GM21576 (cell line): ENCODE measurements at regions not wholly inside any gene's neighbourhood (a gene's known extent, or its start where the extent isn't known, plus 50 kb on each side); places are given as distances from the start of the nearest gene placed in this dataset.
"Not testable (repeated sequence)": the region's sequence is repeated elsewhere in the genome, so short reads cannot be mapped to it uniquely, and the experiment has no call there.

Source experiments
- ATAC-seq: cut with Tn5 transposase; IDR thresholded peaks from one replicate; pipeline ENCODE4 v1.9.1; 2021; ENCODE audit warnings: mild to moderate bottlenecking, moderate library complexity; ENCODE audit not compliant: unreplicated experiment

GRCh38 chr10:18735711-18736110, 76.5 kb downstream of the ARL5B start:
- ATAC-seq, result no peak

GRCh38 chr10:18737236-18737635, 78.0 kb downstream of the ARL5B start:
- no peak for ATAC-seq

GRCh38 chr10:18737841-18738240, 78.6 kb downstream of the ARL5B start:
- ATAC-seq, result no peak

GRCh38 chr10:18738835-18739234, 79.6 kb downstream of the ARL5B start:
- no peak for ATAC-seq

- no peak for ATAC-seq
Observed at GRCh38 chr10:18743926-18744325, 84.7 kb downstream of the ARL5B start.

- no peak for ATAC-seq
Observed at GRCh38 chr10:18753312-18753895, 94.2 kb downstream of the ARL5B start.

- ATAC-seq, result peak; percentile 84
Observed at GRCh38 chr10:18759575-18759974, 100.3 kb downstream of the ARL5B start.

- ATAC-seq, result no peak
Observed at GRCh38 chr10:18760836-18761235, 101.6 kb downstream of the ARL5B start.

GRCh38 chr10:18767981-18768380, 108.8 kb downstream of the ARL5B start:
- ATAC-seq, result no peak

GRCh38 chr10:18773180-18773579, 113.9 kb downstream of the ARL5B start:
- ATAC-seq, result no peak

GRCh38 chr10:18777258-18777657, 118.0 kb downstream of the ARL5B start:
- no peak for ATAC-seq

- no peak for ATAC-seq
Observed at GRCh38 chr10:18786478-18786877, 127.2 kb downstream of the ARL5B start.

GRCh38 chr10:18793951-18794350, 134.7 kb downstream of the ARL5B start:
- no peak for ATAC-seq

GRCh38 chr10:18795549-18795948, 136.3 kb downstream of the ARL5B start:
- ATAC-seq, result no peak

GRCh38 chr10:18797286-18797685, 138.1 kb downstream of the ARL5B start:
- ATAC-seq, result no peak

- ATAC-seq, result no peak
Observed at GRCh38 chr10:18822156-18822555, 162.9 kb downstream of the ARL5B start.

GRCh38 chr10:18829259-18829658, 170.0 kb downstream of the ARL5B start:
- ATAC-seq, result no peak

- ATAC-seq, result no peak
Observed at GRCh38 chr10:18830277-18830676, 171.0 kb downstream of the ARL5B start.

GRCh38 chr10:18856623-18857022, 192.0 kb upstream of the MALRD1 start:
- ATAC-seq, result not testable (repeated sequence)

- ATAC-seq, result no peak
Observed at GRCh38 chr10:18859659-18860058, 188.9 kb upstream of the MALRD1 start.

GRCh38 chr10:18860186-18860585, 188.4 kb upstream of the MALRD1 start:
- no peak for ATAC-seq

- no peak for ATAC-seq
Observed at GRCh38 chr10:18860631-18861240, 187.9 kb upstream of the MALRD1 start.

GRCh38 chr10:18861382-18861781, 187.2 kb upstream of the MALRD1 start:
- no peak for ATAC-seq
